ENCODE measurements at regions not wholly inside any gene's neighbourhood (a gene's known extent, or its start where the extent isn't known, plus 50 kb on each side); places are given as distances from the start of the nearest gene placed in this dataset.

- Mint-ChIP-seq H3K4me3 (no peak overlapping the region), H3K9me3 (no peaks in the 10 kb centered on the region), H3K27ac (no peak overlapping the region), H3K27me3 (no peaks in the 10 kb centered on the region), H3K4me1 (ENCODE audit: low read depth) (no peaks in the 10 kb centered on the region), H3K36me3 (ENCODE audit: low read depth) (no peaks in the 10 kb centered on the region)
- no peak for TF ChIP-seq CTCF (IDR thresholded peaks at IDR 0.05)
- intact Hi-C loops (cut with micrococcal nuclease), result no loop called here
- CTCF ChIA-PET, result no interaction called here
- POLR2A ChIA-PET, result no interaction called here
- no peak for ATAC-seq
- no peak for DNase-seq
These were observed 66.3 kb upstream of the FAM9C start for GRCh38 chrX:13110433-13111324.

GRCh38 chrX:13109817-13110216, 65.4 kb upstream of the FAM9C start:
- Mint-ChIP-seq H3K27me3 (no peaks in the 10 kb centered on the region), H3K4me3 (no peak overlapping the region), H3K9me3 (no peaks in the 10 kb centered on the region), H3K36me3 (ENCODE audit: low read depth) (no peaks in the 10 kb centered on the region), H3K4me1 (ENCODE audit: low read depth) (no peaks in the 10 kb centered on the region), H3K27ac (no peak overlapping the region)
- intact Hi-C loops (cut with micrococcal nuclease), result no loop called here
- DNase-seq (no peak), ATAC-seq (no peak)
- CTCF ChIA-PET, result no interaction called here
- POLR2A ChIA-PET, result no interaction called here
- TF ChIP-seq CTCF (IDR thresholded peaks at IDR 0.05), result no peak

GRCh38 chrX:13103914-13104274, 59.5 kb upstream of the FAM9C start:
- no peak for DNase-seq
- POLR2A ChIA-PET, result no interaction called here

GRCh38 chrX:13103188-13103913, 58.9 kb upstream of the FAM9C start:
- intact Hi-C loops (cut with micrococcal nuclease), result no loop called here
- Mint-ChIP-seq H3K4me3 (no peak overlapping the region), H3K27ac (no peak overlapping the region), H3K4me1 (ENCODE audit: low read depth) (peaks cover 41% of the 10 kb centered on the region), H3K36me3 (ENCODE audit: low read depth) (no peaks in the 10 kb centered on the region), H3K27me3 (no peaks in the 10 kb centered on the region), H3K9me3 (no peaks in the 10 kb centered on the region)
- no peak for TF ChIP-seq CTCF (IDR thresholded peaks at IDR 0.05)
- CTCF ChIA-PET, result no interaction called here
- DNase-seq (no peak), ATAC-seq (no peak)
- POLR2A ChIA-PET, result no interaction called here

More at GRCh38 chrX:13103914-13104274, 59.5 kb upstream of the FAM9C start:
- no peak for ATAC-seq
- H3K27me3 Mint-ChIP-seq, result no peaks in the 10 kb centered on the region
- H3K4me3 Mint-ChIP-seq, result no peak overlapping the region
- intact Hi-C loops (cut with micrococcal nuclease), result no loop called here
- no peaks in the 10 kb centered on the region for H3K9me3 Mint-ChIP-seq
- CTCF ChIA-PET, result no interaction called here
- no peak for TF ChIP-seq CTCF (IDR thresholded peaks at IDR 0.05)
- no peaks in the 10 kb centered on the region for H3K36me3 Mint-ChIP-seq (ENCODE audit: low read depth)
- peaks cover 37% of the 10 kb centered on the region for H3K4me1 Mint-ChIP-seq (ENCODE audit: low read depth)
- no peak overlapping the region for H3K27ac Mint-ChIP-seq

- no peaks in the 10 kb centered on the region for H3K27me3 Mint-ChIP-seq
- intact Hi-C loops (cut with micrococcal nuclease), result no loop called here
- H3K4me3 Mint-ChIP-seq, result no peak overlapping the region
- no peak overlapping the region for H3K27ac Mint-ChIP-seq
- H3K9me3 Mint-ChIP-seq, result no peaks in the 10 kb centered on the region
- ChIA-PET CTCF (interaction anchor here (1.5 kb wide), 1 partner anchor 156 kb away, joined by 6 read pairs; no protein-coding TSS in a partner anchor), POLR2A (no interaction called here)
- no peak for DNase-seq
- no peak for ATAC-seq
- no peak for TF ChIP-seq CTCF (IDR thresholded peaks at IDR 0.05)
- peaks cover 42% of the 10 kb centered on the region for H3K4me1 Mint-ChIP-seq (ENCODE audit: low read depth)
- H3K36me3 Mint-ChIP-seq (ENCODE audit: low read depth), result no peaks in the 10 kb centered on the region
These were observed 58.2 kb upstream of the FAM9C start for GRCh38 chrX:13102636-13103035.
